Neural cell (in vitro differentiated cells): ENCODE measurements at regions not wholly inside any gene's neighbourhood (a gene's known extent, or its start where the extent isn't known, plus 50 kb on each side); places are given as distances from the start of the nearest gene placed in this dataset.

Source experiments
- H2AFZ ChIP-seq: fragments of 200-600, 300-800 bp; sonication (generic), shearing (Covaris generic); 2 replicates; pipeline ENCODE4 v1.6.0; 2014; ENCODE audit warnings: low read depth, mild to moderate bottlenecking, antibody characterized with exemption, low read length, moderate library complexity
- H3F3A ChIP-seq: fragments of 200-600 bp; shearing (Covaris generic); 2 replicates; pipeline ENCODE4 v1.6.1; 2016; ENCODE audit warnings: mild to moderate bottlenecking, moderate library complexity, mixed read lengths, antibody characterized with exemption, low read length; ENCODE audit not compliant: insufficient read depth, poor library complexity, severe bottlenecking
- H3K27ac ChIP-seq: fragments of 200-600, 300-800 bp; sonication (generic), shearing (Covaris generic); 2 replicates; pipeline ENCODE4 v1.5.1; 2014; ENCODE audit warnings: mild to moderate bottlenecking, low read length, moderate library complexity
- H3K27me3 ChIP-seq: fragments of 300-800, 200-600 bp; sonication (generic), shearing (Covaris generic); 2 replicates; pipeline ENCODE4 v1.6.0; 2014; ENCODE audit warnings: mild to moderate bottlenecking, low read depth, low read length, moderate library complexity; ENCODE audit not compliant: insufficient read depth
- H3K36me3 ChIP-seq: fragments of 300-800, 200-600 bp; sonication (generic), shearing (Covaris generic); 2 replicates; pipeline ENCODE4 v1.5.1; 2014; ENCODE audit warnings: mild to moderate bottlenecking, antibody characterized with exemption, low read length, moderate library complexity; ENCODE audit not compliant: insufficient read depth
- H3K4me2 ChIP-seq: fragments of 300-800, 200-600 bp; sonication (generic), shearing (Covaris generic); 2 replicates; pipeline ENCODE4 v1.6.0; 2014; ENCODE audit warnings: mild to moderate bottlenecking, low read length
- H3K4me3 ChIP-seq: fragments of 300-800, 200-600 bp; sonication (generic), shearing (Covaris generic); 2 replicates; pipeline ENCODE4 v1.5.1; 2014; ENCODE audit warnings: mild to moderate bottlenecking, low read length, moderate library complexity
- H3K79me2 ChIP-seq: fragments of 200-600 bp; shearing (Covaris generic); replicated peaks from 2 replicates; pipeline ENCODE4 v1.6.0; 2014; ENCODE audit warnings: mild to moderate bottlenecking, low read length, moderate library complexity; ENCODE audit not compliant: insufficient read depth
- H3K9ac ChIP-seq: fragments of 300-800, 200-600 bp; sonication (generic), shearing (Covaris generic); 2 replicates; pipeline ENCODE4 v1.6.1; 2016; ENCODE audit warnings: mild to moderate bottlenecking, low read length, mixed read lengths
- H3K9me2 ChIP-seq: fragments of 200-600 bp; shearing (Covaris generic); 2 replicates; pipeline ENCODE4 v1.6.1; 2016; ENCODE audit warnings: mild to moderate bottlenecking, low read length, mixed read lengths; ENCODE audit not compliant: insufficient read depth
- H3K9me3 ChIP-seq: fragments of 200-600, 300-800 bp; sonication (generic), shearing (Covaris generic); 2 replicates; pipeline ENCODE4 v1.6.1; 2016; ENCODE audit warnings: mild to moderate bottlenecking, mixed run types, low read length, moderate library complexity, mixed read lengths
- H4K20me1 ChIP-seq: fragments of 200-600 bp; shearing (Covaris generic); 2 replicates; pipeline ENCODE4 v1.6.1; 2016; ENCODE audit warnings: mild to moderate bottlenecking, mixed run types; ENCODE audit not compliant: insufficient read depth
- CTCF ChIP-seq: fragments of 450-650 bp; IDR thresholded peaks from 2 replicates; pipeline ENCODE4 v1.5.1; 2014; ENCODE audit warnings: antibody characterized with exemption, mild to moderate bottlenecking, moderate library complexity; ENCODE audit not compliant: poor library complexity, severe bottlenecking
- EP300 ChIP-seq: fragments of 450-650 bp; conservative IDR thresholded peaks from 2 replicates; pipeline ENCODE4 v1.6.1; 2014; ENCODE audit warnings: antibody characterized with exemption, mild to moderate bottlenecking, moderate library complexity; ENCODE audit not compliant: poor library complexity, severe bottlenecking
- EZH2 ChIP-seq: fragments of 200-600, 300-800 bp; shearing (Covaris generic), sonication (generic); IDR thresholded peaks from 2 replicates; pipeline ENCODE4 v1.6.1; 2014; ENCODE audit warnings: antibody characterized with exemption, low read length, borderline replicate concordance, mild to moderate bottlenecking; ENCODE audit not compliant: insufficient read depth, poor library complexity, severe bottlenecking
- MXI1 ChIP-seq: fragments of 450-650 bp; conservative IDR thresholded peaks from 2 replicates; pipeline ENCODE4 v1.6.1; 2014; ENCODE audit warnings: antibody characterized with exemption, mild to moderate bottlenecking; ENCODE audit not compliant: poor library complexity, severe bottlenecking
- POLR2AphosphoS5 ChIP-seq: IDR thresholded peaks from 2 replicates; pipeline ENCODE4 v1.6.1; 2012
- RAD21 ChIP-seq: fragments of 450-650 bp; conservative IDR thresholded peaks from 2 replicates; pipeline ENCODE4 v1.6.1; 2014; ENCODE audit warnings: antibody characterized with exemption, mild to moderate bottlenecking, moderate library complexity
- SMC3 ChIP-seq: fragments of 450-650 bp; conservative IDR thresholded peaks from 2 replicates; pipeline ENCODE4 v1.6.1; 2014; ENCODE audit warnings: antibody characterized with exemption, mild to moderate bottlenecking, moderate library complexity; ENCODE audit not compliant: poor library complexity
- TAF1 ChIP-seq: IDR thresholded peaks from 2 replicates; pipeline ENCODE4 v1.6.1; 2012; ENCODE audit warnings: low read depth
- TF ChIP-seq, protein P1 (sequence below): IDR thresholded peaks from 2 replicates; pipeline ENCODE4 v1.6.1; 2012; ENCODE audit warnings: borderline replicate concordance

DNA sequence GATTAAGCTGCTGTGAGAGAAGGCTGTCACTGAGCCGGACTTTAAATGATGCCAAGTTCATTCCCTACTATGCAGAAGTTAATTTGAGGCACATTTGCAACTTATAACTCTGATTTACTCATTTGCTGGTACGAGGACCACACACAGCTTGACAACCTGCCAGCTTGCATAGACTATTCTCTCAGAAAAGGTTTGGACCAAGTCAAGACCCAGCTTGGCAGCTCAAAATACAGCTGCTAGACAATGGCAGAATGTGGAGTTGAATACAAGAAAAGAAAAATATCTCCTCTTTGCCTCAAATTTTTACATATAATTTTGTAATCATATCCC lies 338.9 kb downstream of the DHX15 start:
- Histone ChIP-seq H3F3A (no peaks in the 10 kb centered on the region), H3K27ac (no peak overlapping the region), H2AFZ (no peak overlapping the region), H3K9ac (no peak overlapping the region), H3K4me2 (no peak overlapping the region), H3K36me3 (no peaks in the 10 kb centered on the region), H3K9me2 (no peaks in the 10 kb centered on the region), H3K27me3 (no peaks in the 10 kb centered on the region), H3K79me2 (no peaks in the 10 kb centered on the region), H3K4me3 (no peak overlapping the region), H3K9me3 (no peaks in the 10 kb centered on the region), H4K20me1 (no peaks in the 10 kb centered on the region)
- TF ChIP-seq, protein P1, sequence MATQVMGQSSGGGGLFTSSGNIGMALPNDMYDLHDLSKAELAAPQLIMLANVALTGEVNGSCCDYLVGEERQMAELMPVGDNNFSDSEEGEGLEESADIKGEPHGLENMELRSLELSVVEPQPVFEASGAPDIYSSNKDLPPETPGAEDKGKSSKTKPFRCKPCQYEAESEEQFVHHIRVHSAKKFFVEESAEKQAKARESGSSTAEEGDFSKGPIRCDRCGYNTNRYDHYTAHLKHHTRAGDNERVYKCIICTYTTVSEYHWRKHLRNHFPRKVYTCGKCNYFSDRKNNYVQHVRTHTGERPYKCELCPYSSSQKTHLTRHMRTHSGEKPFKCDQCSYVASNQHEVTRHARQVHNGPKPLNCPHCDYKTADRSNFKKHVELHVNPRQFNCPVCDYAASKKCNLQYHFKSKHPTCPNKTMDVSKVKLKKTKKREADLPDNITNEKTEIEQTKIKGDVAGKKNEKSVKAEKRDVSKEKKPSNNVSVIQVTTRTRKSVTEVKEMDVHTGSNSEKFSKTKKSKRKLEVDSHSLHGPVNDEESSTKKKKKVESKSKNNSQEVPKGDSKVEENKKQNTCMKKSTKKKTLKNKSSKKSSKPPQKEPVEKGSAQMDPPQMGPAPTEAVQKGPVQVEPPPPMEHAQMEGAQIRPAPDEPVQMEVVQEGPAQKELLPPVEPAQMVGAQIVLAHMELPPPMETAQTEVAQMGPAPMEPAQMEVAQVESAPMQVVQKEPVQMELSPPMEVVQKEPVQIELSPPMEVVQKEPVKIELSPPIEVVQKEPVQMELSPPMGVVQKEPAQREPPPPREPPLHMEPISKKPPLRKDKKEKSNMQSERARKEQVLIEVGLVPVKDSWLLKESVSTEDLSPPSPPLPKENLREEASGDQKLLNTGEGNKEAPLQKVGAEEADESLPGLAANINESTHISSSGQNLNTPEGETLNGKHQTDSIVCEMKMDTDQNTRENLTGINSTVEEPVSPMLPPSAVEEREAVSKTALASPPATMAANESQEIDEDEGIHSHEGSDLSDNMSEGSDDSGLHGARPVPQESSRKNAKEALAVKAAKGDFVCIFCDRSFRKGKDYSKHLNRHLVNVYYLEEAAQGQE, result no peak
- TF ChIP-seq RAD21 (no peak), POLR2AphosphoS5 (no peak), SMC3 (no peak), TAF1 (no peak), CTCF (no peak), EZH2 (no peak), MXI1 (no peak), EP300 (no peak)

- TF ChIP-seq CTCF (no peak), POLR2AphosphoS5 (peak; percentile 20)
- no peak overlapping the region for H3K27ac ChIP-seq
- no peaks in the 10 kb centered on the region for H3K36me3 ChIP-seq
- H3K9me3 ChIP-seq, result no peaks in the 10 kb centered on the region
- H3K27me3 ChIP-seq, result no peaks in the 10 kb centered on the region
- H3K9ac ChIP-seq, result no peak overlapping the region
- no peak overlapping the region for H3K4me3 ChIP-seq
- H4K20me1 ChIP-seq, result no peaks in the 10 kb centered on the region
- H3F3A ChIP-seq, result no peaks in the 10 kb centered on the region
- H3K79me2 ChIP-seq, result no peaks in the 10 kb centered on the region
- H2AFZ ChIP-seq, result no peak overlapping the region
- H3K9me2 ChIP-seq, result no peaks in the 10 kb centered on the region
- H3K4me2 ChIP-seq, result no peak overlapping the region
Measured at GRCh38 chr4:24244663-24245490, 339.5 kb downstream of the DHX15 start.
